HL-60 (cell line): ENCODE measurements at regions not wholly inside any gene's neighbourhood (a gene's known extent, or its start where the extent isn't known, plus 50 kb on each side); places are given as distances from the start of the nearest gene placed in this dataset.

ENCODE experiments used
- GABPA ChIP-seq: IDR thresholded peaks from 2 replicates; pipeline ENCODE4 v1.6.1; 2012; ENCODE audit warnings: low read depth
- POLR2AphosphoS5 ChIP-seq: IDR thresholded peaks from 2 replicates; pipeline ENCODE4 v1.6.1; 2012; ENCODE audit warnings: low read depth
- TF ChIP-seq, protein P1 (sequence below): IDR thresholded peaks from 2 replicates; pipeline ENCODE4 v1.6.1; 2012; ENCODE audit warnings: low read depth; ENCODE audit not compliant: insufficient replicate concordance
- TF ChIP-seq, protein P2 (sequence below): IDR thresholded peaks from one replicate; pipeline ENCODE4 v1.5.1; 2011; ENCODE audit warnings: low read length, control low read depth, inconsistent platforms; ENCODE audit not compliant: insufficient read depth

DNA sequence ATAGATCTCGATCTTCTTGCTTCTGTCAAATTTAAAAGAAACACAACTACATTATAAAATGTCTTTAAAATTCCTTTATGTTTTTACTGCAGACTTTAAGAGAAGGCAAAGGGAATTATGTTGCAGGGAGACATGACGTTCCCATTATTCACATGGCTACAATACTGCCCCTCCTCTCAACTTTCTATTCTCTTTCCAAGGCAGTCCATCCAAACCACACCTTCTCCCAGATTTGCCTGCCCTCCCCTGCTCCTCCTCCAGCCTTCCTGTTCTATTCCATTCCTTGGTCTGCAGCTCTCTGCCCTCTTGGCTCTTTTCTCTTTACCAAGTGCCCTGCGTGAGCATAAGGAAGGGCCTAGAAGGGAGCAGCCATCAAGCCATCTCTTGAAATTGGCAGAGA lies 61.3 kb downstream of the NABP1 start:
- TF ChIP-seq, protein P1, sequence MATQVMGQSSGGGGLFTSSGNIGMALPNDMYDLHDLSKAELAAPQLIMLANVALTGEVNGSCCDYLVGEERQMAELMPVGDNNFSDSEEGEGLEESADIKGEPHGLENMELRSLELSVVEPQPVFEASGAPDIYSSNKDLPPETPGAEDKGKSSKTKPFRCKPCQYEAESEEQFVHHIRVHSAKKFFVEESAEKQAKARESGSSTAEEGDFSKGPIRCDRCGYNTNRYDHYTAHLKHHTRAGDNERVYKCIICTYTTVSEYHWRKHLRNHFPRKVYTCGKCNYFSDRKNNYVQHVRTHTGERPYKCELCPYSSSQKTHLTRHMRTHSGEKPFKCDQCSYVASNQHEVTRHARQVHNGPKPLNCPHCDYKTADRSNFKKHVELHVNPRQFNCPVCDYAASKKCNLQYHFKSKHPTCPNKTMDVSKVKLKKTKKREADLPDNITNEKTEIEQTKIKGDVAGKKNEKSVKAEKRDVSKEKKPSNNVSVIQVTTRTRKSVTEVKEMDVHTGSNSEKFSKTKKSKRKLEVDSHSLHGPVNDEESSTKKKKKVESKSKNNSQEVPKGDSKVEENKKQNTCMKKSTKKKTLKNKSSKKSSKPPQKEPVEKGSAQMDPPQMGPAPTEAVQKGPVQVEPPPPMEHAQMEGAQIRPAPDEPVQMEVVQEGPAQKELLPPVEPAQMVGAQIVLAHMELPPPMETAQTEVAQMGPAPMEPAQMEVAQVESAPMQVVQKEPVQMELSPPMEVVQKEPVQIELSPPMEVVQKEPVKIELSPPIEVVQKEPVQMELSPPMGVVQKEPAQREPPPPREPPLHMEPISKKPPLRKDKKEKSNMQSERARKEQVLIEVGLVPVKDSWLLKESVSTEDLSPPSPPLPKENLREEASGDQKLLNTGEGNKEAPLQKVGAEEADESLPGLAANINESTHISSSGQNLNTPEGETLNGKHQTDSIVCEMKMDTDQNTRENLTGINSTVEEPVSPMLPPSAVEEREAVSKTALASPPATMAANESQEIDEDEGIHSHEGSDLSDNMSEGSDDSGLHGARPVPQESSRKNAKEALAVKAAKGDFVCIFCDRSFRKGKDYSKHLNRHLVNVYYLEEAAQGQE, result no peak
- TF ChIP-seq, protein P2, sequence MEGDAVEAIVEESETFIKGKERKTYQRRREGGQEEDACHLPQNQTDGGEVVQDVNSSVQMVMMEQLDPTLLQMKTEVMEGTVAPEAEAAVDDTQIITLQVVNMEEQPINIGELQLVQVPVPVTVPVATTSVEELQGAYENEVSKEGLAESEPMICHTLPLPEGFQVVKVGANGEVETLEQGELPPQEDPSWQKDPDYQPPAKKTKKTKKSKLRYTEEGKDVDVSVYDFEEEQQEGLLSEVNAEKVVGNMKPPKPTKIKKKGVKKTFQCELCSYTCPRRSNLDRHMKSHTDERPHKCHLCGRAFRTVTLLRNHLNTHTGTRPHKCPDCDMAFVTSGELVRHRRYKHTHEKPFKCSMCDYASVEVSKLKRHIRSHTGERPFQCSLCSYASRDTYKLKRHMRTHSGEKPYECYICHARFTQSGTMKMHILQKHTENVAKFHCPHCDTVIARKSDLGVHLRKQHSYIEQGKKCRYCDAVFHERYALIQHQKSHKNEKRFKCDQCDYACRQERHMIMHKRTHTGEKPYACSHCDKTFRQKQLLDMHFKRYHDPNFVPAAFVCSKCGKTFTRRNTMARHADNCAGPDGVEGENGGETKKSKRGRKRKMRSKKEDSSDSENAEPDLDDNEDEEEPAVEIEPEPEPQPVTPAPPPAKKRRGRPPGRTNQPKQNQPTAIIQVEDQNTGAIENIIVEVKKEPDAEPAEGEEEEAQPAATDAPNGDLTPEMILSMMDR, result no peak
- TF ChIP-seq POLR2AphosphoS5 (no peak), GABPA (no peak)
